ENCODE measurements at regions not wholly inside any gene's neighbourhood (a gene's known extent, or its start where the extent isn't known, plus 50 kb on each side); places are given as distances from the start of the nearest gene placed in this dataset.

GRCh38 chr5:94064025-94064424, 322.6 kb upstream of the POU5F2 start:
- TF ChIP-seq CTCF (IDR thresholded peaks at IDR 0.05): no peak
- TF ChIP-seq POLR2A (IDR thresholded peaks at IDR 0.05): no peak

Measured in lower leg skin (tissue), 3 donors.